ENCODE measurements at regions not wholly inside any gene's neighbourhood (a gene's known extent, or its start where the extent isn't known, plus 50 kb on each side); places are given as distances from the start of the nearest gene placed in this dataset.

DNA sequence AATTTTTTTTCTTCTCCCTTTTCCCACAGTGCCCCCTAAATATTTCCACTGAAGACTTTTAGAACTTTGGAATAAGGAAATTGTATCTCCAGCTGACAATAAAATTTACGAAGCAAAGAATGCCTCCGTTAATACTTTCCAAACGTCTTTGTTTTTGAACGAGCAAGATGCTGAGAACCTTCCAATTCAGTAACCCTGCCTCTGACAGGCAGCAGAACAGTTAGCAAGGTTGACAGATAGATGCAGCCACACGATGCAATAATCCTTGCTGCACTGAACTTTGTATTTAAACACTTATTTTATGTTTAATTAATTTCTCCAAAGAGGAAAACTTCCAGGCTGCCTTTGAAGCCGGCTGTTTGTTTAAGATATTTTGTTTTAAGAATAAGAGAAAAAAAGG lies 71.8 kb upstream of the TSHZ3 start:
- Histone ChIP-seq H3K4me2 (ENCODE audit: low read depth, low read length) (no peak overlapping the region), H3K9me3 (ENCODE audit: control insufficient read depth, insufficient read depth, low read length) (no peaks in the 10 kb centered on the region), H3K36me3 (ENCODE audit: control insufficient read depth, insufficient read depth, low read length) (no peaks in the 10 kb centered on the region), H3K56ac (ENCODE audit: extremely low read depth, insufficient read depth, low read length) (no peak overlapping the region), H3K79me1 (ENCODE audit: low read depth in 1 of 2, low read length in 2 of 2) (no peaks in the 10 kb centered on the region), H3K18ac (ENCODE audit: low read depth, low read length) (no peak overlapping the region), H2BK120ac (ENCODE audit: low read depth, low read length) (no peak overlapping the region), H3K9ac (ENCODE audit: low read depth, low read length) (no peak overlapping the region), H3K27me3 (ENCODE audit: control insufficient read depth, insufficient read depth, low read length) (peaks cover 14% of the 10 kb centered on the region), H4K5ac (ENCODE audit: low read depth, low read length) (no peak overlapping the region), H4K8ac (ENCODE audit: low read depth in 2 of 2, low read length in 2 of 2) (no peak overlapping the region), H2AK9ac (replicated peaks; ENCODE audit: low read depth, low read length, poor library complexity) (no peak overlapping the region), H2BK20ac (ENCODE audit: low read depth, low read length) (no peak overlapping the region), H3K14ac (replicated peaks; ENCODE audit: low read depth, low read length) (no peak overlapping the region), H3K4me3 (ENCODE audit: insufficient read depth, low read depth, low read length) (no peak overlapping the region), H2BK5ac (ENCODE audit: low read depth, low read length, poor library complexity, severe bottlenecking) (no peak overlapping the region), H3K27ac (ENCODE audit: insufficient read depth, low read length) (no peak overlapping the region), H4K20me1 (ENCODE audit: insufficient read depth, low read length) (no peaks in the 10 kb centered on the region), H3K4ac (ENCODE audit: low read depth, low read length) (no peak overlapping the region), H4K91ac (ENCODE audit: insufficient read depth, low read depth, low read length) (no peak overlapping the region), H2BK15ac (ENCODE audit: low read depth, low read length) (no peak overlapping the region), H3K23ac (ENCODE audit: low read depth, low read length) (no peak overlapping the region), H3K9me1 (ENCODE audit: insufficient read depth, low read length) (no peaks in the 10 kb centered on the region), H2AK5ac (ENCODE audit: low read depth, low read length) (no peak overlapping the region), H2AFZ (replicated peaks; ENCODE audit: low read length, poor library complexity) (no peak overlapping the region), H3K4me1 (ENCODE audit: control insufficient read depth, insufficient read depth, low read length) (peaks cover 2% of the 10 kb centered on the region; the same call in 1 of the 2 replicates)
- no peak for ATAC-seq (ENCODE audit: low read depth)
- CTCF ChIA-PET = no interaction called here
- no peak for TF ChIP-seq MAFK (IDR thresholded peaks at IDR 0.05; ENCODE audit: low read depth, low read length)
- TF ChIP-seq CHD1 (IDR thresholded peaks at IDR 0.05; ENCODE audit: low read depth, low read length) = no peak
- no peak for TF ChIP-seq CEBPB (IDR thresholded peaks at IDR 0.05; ENCODE audit: low read depth, low read length)
- TF ChIP-seq, protein P1, sequence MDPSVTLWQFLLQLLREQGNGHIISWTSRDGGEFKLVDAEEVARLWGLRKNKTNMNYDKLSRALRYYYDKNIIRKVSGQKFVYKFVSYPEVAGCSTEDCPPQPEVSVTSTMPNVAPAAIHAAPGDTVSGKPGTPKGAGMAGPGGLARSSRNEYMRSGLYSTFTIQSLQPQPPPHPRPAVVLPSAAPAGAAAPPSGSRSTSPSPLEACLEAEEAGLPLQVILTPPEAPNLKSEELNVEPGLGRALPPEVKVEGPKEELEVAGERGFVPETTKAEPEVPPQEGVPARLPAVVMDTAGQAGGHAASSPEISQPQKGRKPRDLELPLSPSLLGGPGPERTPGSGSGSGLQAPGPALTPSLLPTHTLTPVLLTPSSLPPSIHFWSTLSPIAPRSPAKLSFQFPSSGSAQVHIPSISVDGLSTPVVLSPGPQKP (IDR thresholded peaks at IDR 0.05; ENCODE audit: borderline replicate concordance, low read depth, low read length) = no peak
- no peak for TF ChIP-seq MXI1 (IDR thresholded peaks at IDR 0.05; ENCODE audit: borderline replicate concordance, low read depth, low read length)
- TF ChIP-seq MAZ (IDR thresholded peaks at IDR 0.05; ENCODE audit: borderline replicate concordance, low read depth, low read length) = no peak
- no peak for TF ChIP-seq BHLHE40 (IDR thresholded peaks at IDR 0.05; ENCODE audit: low read depth, low read length)
- TF ChIP-seq, protein P2, sequence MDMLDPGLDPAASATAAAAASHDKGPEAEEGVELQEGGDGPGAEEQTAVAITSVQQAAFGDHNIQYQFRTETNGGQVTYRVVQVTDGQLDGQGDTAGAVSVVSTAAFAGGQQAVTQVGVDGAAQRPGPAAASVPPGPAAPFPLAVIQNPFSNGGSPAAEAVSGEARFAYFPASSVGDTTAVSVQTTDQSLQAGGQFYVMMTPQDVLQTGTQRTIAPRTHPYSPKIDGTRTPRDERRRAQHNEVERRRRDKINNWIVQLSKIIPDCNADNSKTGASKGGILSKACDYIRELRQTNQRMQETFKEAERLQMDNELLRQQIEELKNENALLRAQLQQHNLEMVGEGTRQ (IDR thresholded peaks at IDR 0.05; ENCODE audit: low read depth, low read length) = no peak
- no peak for TF ChIP-seq SMC3 (IDR thresholded peaks at IDR 0.05; ENCODE audit: low read depth, low read length)
- TF ChIP-seq RAD21 (IDR thresholded peaks at IDR 0.05; ENCODE audit: low read length) = no peak
- TF ChIP-seq, protein P3, sequence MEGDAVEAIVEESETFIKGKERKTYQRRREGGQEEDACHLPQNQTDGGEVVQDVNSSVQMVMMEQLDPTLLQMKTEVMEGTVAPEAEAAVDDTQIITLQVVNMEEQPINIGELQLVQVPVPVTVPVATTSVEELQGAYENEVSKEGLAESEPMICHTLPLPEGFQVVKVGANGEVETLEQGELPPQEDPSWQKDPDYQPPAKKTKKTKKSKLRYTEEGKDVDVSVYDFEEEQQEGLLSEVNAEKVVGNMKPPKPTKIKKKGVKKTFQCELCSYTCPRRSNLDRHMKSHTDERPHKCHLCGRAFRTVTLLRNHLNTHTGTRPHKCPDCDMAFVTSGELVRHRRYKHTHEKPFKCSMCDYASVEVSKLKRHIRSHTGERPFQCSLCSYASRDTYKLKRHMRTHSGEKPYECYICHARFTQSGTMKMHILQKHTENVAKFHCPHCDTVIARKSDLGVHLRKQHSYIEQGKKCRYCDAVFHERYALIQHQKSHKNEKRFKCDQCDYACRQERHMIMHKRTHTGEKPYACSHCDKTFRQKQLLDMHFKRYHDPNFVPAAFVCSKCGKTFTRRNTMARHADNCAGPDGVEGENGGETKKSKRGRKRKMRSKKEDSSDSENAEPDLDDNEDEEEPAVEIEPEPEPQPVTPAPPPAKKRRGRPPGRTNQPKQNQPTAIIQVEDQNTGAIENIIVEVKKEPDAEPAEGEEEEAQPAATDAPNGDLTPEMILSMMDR (conservative IDR thresholded peaks at IDR 0.05; ENCODE audit: low read depth, low read length) = no peak
- TF ChIP-seq FOS (IDR thresholded peaks at IDR 0.05; ENCODE audit: low read depth, low read length) = no peak
- no peak for TF ChIP-seq NFE2L2 (IDR thresholded peaks at IDR 0.05; ENCODE audit: low read depth, low read length)
- TF ChIP-seq RCOR1 (IDR thresholded peaks at IDR 0.05; ENCODE audit: insufficient replicate concordance, low read length) = no peak
- TF ChIP-seq POLR2A (IDR thresholded peaks at IDR 0.05; ENCODE audit: low read depth, low read length) = no peak
- no peak for TF ChIP-seq RFX5 (IDR thresholded peaks at IDR 0.05; ENCODE audit: low read depth, low read length)
- no CpG with 5 or more reads among the region's 6 CpGs for WGBS, 2 experiments (ENCODE audit: extremely low coverage in 2 of 2, insufficient read length in 1 of 2)
- dilution Hi-C loops (cut with HindIII; ENCODE audit: low sequenced_read_pairs, unreplicated experiment) (no loop called here), in situ Hi-C loops (cut with MboI; ENCODE audit: low sequenced_read_pairs) (no loop called here), intact Hi-C loops (cut with micrococcal nuclease) (no loop called here)
- POLR2A ChIA-PET (ENCODE audit: unreplicated experiment) = no interaction called here
- DNase-seq = no peak
- BruUV-seq (replicated peaks) = no TSS peak

Measured in IMR-90 (cell line).